ENCODE measurements at regions not wholly inside any gene's neighbourhood (a gene's known extent, or its start where the extent isn't known, plus 50 kb on each side); places are given as distances from the start of the nearest gene placed in this dataset.

DNA sequence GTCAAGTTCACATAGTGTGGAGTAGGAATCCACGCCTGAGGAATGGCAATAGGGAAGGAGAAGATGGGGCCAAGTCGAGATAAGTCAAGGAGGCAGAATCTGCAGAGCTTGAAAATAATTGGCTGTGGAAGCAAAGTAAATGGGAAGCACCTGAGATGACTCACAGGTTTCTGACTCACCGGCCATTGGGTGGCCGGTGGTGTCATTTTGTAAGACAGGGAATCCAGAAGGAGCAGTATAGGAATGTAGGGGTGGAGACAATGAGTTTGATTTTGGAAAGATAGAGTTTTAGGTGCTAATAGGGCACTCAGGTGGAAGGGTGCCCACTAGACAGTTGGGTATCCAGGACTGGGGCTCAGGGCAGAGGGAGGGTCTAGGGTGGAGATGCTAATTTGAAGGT lies 201.0 kb upstream of the MAMLD1 start:
- TF ChIP-seq NFATC3 (CRISPR knock-in tag; IDR thresholded peaks at IDR 0.05) = no peak
- TF ChIP-seq ZNF776 (CRISPR knock-in tag; IDR thresholded peaks at IDR 0.05) = no peak
- TF ChIP-seq, protein P1, sequence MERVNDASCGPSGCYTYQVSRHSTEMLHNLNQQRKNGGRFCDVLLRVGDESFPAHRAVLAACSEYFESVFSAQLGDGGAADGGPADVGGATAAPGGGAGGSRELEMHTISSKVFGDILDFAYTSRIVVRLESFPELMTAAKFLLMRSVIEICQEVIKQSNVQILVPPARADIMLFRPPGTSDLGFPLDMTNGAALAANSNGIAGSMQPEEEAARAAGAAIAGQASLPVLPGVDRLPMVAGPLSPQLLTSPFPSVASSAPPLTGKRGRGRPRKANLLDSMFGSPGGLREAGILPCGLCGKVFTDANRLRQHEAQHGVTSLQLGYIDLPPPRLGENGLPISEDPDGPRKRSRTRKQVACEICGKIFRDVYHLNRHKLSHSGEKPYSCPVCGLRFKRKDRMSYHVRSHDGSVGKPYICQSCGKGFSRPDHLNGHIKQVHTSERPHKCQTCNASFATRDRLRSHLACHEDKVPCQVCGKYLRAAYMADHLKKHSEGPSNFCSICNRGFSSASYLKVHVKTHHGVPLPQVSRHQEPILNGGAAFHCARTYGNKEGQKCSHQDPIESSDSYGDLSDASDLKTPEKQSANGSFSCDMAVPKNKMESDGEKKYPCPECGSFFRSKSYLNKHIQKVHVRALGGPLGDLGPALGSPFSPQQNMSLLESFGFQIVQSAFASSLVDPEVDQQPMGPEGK (CRISPR knock-in tag; IDR thresholded peaks at IDR 0.05) = no peak
- TF ChIP-seq ZNF367 (CRISPR knock-in tag; IDR thresholded peaks at IDR 0.05; ENCODE audit: borderline replicate concordance) = no peak
- TF ChIP-seq, protein P2, sequence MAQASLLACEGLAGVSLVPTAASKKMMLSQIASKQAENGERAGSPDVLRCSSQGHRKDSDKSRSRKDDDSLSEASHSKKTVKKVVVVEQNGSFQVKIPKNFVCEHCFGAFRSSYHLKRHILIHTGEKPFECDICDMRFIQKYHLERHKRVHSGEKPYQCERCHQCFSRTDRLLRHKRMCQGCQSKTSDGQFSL (CRISPR knock-in tag; IDR thresholded peaks at IDR 0.05) = no peak
- no peak for TF ChIP-seq ZNF790 (CRISPR knock-in tag; IDR thresholded peaks at IDR 0.05; ENCODE audit: borderline replicate concordance)
- TF ChIP-seq, protein P3, sequence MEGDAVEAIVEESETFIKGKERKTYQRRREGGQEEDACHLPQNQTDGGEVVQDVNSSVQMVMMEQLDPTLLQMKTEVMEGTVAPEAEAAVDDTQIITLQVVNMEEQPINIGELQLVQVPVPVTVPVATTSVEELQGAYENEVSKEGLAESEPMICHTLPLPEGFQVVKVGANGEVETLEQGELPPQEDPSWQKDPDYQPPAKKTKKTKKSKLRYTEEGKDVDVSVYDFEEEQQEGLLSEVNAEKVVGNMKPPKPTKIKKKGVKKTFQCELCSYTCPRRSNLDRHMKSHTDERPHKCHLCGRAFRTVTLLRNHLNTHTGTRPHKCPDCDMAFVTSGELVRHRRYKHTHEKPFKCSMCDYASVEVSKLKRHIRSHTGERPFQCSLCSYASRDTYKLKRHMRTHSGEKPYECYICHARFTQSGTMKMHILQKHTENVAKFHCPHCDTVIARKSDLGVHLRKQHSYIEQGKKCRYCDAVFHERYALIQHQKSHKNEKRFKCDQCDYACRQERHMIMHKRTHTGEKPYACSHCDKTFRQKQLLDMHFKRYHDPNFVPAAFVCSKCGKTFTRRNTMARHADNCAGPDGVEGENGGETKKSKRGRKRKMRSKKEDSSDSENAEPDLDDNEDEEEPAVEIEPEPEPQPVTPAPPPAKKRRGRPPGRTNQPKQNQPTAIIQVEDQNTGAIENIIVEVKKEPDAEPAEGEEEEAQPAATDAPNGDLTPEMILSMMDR (CRISPR knock-in tag; IDR thresholded peaks at IDR 0.05) = no peak
- TF ChIP-seq ESRRA (CRISPR knock-in tag; IDR thresholded peaks at IDR 0.05; ENCODE audit: low read depth) = no peak
- TF ChIP-seq MYNN (CRISPR knock-in tag; IDR thresholded peaks at IDR 0.05; ENCODE audit: low read depth) = no peak
- TF ChIP-seq ZNF337 (CRISPR knock-in tag; IDR thresholded peaks at IDR 0.05; ENCODE audit: borderline replicate concordance, low read depth) = no peak
- TF ChIP-seq, protein P4, sequence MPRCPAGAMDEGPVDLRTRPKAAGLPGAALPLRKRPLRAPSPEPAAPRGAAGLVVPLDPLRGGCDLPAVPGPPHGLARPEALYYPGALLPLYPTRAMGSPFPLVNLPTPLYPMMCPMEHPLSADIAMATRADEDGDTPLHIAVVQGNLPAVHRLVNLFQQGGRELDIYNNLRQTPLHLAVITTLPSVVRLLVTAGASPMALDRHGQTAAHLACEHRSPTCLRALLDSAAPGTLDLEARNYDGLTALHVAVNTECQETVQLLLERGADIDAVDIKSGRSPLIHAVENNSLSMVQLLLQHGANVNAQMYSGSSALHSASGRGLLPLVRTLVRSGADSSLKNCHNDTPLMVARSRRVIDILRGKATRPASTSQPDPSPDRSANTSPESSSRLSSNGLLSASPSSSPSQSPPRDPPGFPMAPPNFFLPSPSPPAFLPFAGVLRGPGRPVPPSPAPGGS (CRISPR knock-in tag; IDR thresholded peaks at IDR 0.05) = no peak
- no peak for TF ChIP-seq BCL6 (CRISPR knock-in tag; IDR thresholded peaks at IDR 0.05)
- no peak for TF ChIP-seq POLR2AphosphoS5 (IDR thresholded peaks at IDR 0.05; ENCODE audit: low read depth, low read length)

Data from HepG2 (cell line).